Lung microvascular endothelial cell (primary cell): ENCODE measurements at regions not wholly inside any gene's neighbourhood (a gene's known extent, or its start where the extent isn't known, plus 50 kb on each side); places are given as distances from the start of the nearest gene placed in this dataset.

Experiments used
- DNase-seq, 2 donors: peaks; one replicate each; pipeline versions ENCODE4 v3.0.0 to v3.0.0-alpha.2; 2010; ENCODE audit warnings: low read depth in 2 of 2

- no peak for DNase-seq
These were observed 318.6 kb upstream of the DIO3 start for GRCh38 chr14:101242442-101243385.

- DNase-seq, result no peak
These were observed 317.5 kb upstream of the DIO3 start for GRCh38 chr14:101243587-101244338.

DNA sequence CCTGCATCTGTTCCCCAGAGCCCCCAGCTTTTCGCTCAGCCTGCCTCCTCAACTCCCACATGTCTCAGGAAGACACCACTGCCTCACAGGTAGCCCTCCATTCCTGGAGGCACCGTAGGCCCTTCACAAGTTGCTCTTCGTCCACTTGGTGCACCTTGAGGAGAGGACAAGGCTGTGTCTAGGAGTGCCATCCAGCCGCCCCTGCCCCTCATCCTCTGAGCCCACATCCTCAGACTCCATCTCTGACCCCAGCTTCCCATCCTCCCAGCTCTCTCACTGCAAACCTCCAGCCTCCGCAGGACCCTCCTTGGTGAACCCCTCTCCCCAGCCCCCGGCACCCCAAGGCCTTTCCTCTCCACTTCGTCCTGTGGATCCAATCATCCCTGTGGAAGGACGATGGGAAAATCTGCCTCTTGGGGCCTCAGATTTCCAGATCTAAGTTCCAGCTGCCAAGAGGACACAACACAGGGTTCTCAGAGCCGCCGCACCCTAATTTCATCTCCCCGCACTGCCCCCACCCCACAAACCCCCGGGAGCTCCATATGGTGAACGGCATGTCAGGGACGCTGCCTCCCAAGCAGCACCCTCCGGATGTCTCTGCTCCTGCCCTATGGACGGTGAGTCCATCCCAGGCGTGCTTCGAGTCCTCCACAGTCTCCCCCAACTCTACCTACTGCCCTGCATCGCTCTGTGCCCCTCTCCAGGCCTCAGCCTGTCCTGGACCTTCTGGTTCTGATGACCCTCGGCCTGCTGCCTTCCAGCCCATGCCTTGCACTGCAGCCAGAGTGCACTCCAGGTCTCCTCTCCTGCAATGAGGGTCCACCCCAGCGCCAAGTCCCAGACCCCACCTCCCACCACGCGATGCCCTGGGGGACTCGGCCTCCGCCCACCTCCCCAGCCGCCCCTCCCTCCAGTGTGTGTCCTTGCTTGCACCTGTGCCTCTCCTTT is 314.1 kb upstream of the DIO3 start:
- no peak for DNase-seq

- no peak for DNase-seq
These were observed 313.2 kb upstream of the DIO3 start for GRCh38 chr14:101247842-101248725.

GRCh38 chr14:101248840-101249675 is 312.2 kb upstream of the DIO3 start:
- no peak for DNase-seq

GRCh38 chr14:101249676-101250036 is 311.6 kb upstream of the DIO3 start:
- DNase-seq, result no peak

- no peak for DNase-seq
These were observed 310.9 kb upstream of the DIO3 start for GRCh38 chr14:101250336-101250947.

GRCh38 chr14:101250948-101251811 is 310.1 kb upstream of the DIO3 start:
- no peak for DNase-seq

GRCh38 chr14:101251812-101252442 is 309.4 kb upstream of the DIO3 start:
- DNase-seq, result no peak

DNA sequence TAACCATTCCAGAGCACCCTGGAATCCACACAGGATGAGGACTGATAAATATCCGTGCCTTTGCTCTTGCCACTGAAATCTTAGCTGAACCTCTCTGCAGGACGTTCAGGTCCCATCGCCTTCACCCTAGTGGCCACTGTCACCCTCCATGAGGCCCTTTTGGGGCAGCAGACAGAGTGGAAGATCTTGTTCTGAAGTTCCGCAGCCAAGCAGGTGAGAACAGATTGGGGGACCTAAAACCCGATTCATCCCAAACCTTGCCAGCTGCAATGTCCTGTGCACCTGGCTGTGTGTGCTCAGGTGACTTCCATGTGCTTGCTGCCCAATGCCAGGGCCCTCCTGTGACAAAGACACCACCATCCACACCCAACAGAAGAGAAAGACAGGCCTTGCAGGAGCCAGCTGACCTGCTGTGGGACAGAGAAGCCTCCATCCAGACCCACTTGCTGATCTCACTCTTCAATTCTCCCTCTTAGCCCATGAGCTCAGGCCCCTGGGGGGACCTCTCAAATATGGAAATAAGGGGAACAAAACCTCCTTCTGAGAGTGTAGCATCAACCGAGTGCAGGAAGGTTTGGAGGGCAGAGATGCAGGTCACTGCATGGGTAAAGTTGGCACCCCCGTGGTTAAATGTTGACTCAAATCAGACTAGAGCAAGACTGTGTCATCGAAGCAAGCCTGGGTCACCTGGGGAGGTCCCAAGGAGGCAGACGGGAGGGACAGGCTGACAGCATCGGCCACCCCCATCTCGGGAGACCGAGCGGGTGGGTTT is 308.7 kb upstream of the DIO3 start:
- no peak for DNase-seq

DNA sequence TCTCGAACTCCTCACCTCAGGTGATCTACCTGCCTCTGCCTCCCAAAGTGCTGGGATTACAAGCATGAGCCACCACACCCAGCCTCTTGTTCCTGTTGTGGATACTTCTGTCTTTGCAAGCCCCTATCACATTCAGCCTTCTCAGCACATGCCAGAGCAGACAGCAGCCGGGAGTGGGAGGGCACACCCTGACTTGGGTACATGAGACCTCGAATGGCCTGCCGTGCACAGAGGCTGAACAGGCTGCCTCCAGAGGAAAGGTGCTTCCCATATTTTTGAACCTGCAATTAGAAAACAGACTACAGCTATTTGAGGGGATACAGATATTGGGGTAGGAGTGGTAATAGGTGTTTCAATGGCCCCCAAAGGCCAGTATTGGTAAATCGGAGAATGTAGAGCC is 307.3 kb upstream of the DIO3 start:
- DNase-seq, result no peak

DNA sequence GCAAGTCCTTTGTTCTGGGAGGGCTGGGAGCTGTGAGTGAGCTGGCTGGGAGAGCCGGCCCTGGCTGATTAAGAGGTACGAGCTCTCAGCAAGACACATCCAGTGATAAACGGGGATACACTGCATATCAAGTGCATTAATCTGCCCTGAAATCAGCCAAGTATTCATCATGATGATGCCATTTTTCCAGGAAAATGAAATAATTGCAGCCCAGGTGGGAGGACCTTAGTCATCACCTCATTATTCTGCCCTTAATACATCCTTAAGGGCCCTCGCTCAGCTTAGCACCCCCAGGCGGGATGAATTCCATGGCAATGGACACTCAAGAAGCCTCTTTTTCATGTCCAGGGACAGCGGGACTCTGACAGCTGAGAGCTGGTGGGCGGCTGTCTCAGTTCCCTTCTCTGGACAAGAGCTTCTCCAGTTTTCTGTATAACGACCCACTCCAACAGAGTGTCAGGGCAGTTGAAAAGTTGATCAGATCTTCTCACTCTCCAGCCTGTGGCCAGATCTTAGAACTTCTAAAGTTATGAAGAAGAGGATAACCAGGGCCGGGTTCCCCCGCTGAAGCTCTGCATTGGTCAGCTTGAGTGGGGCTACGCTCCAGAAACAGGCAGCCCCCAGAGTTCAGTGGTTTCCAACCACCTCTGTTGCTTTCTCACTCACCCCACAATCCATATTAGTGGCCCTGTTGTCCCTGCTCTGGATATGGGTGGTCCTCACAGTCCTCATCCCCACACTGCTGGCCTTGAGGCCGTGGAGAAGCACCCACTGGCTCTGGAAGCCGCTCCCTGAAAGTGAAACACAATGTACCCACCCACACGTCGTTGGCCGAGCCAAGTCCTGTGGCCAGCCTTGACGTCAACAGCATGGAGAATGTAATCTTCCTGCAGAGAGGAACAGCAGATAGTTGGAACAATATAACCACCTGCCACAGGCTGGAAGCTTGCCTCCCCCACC is 306.2 kb upstream of the DIO3 start:
- no peak for DNase-seq

GRCh38 chr14:101255765-101256125 is 305.6 kb upstream of the DIO3 start:
- no peak for DNase-seq

- no peak for DNase-seq
These were observed 305.0 kb upstream of the DIO3 start for GRCh38 chr14:101256266-101256665.

GRCh38 chr14:101257551-101257950 is 303.7 kb upstream of the DIO3 start:
- DNase-seq, result no peak

DNA sequence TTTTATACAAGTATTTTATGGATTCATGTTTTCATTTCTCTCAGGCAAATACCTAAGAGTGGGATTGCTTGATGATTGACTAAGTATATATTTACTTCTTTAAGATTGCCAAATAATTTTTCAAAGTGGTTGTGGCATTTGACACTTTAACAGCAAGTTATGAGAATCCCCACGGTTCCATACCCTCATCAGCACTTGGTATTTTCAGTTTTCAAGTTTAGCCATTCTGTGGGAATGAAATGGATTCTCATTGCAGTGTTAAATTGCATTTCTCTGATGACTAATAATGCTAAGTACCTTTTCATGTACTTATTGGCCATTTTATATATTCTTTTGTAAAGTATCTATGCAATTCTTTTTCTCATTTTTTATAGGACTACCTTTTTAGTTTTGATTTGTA is 301.5 kb upstream of the DIO3 start:
- no peak for DNase-seq
